C4-2B (cell line): ENCODE measurements at regions not wholly inside any gene's neighbourhood (a gene's known extent, or its start where the extent isn't known, plus 50 kb on each side); places are given as distances from the start of the nearest gene placed in this dataset.
A peak's percentile ranks its signal among the peaks of the same experiment; 100 is the strongest.

ENCODE experiments used
- ZFX ChIP-seq: fragments of 450-650 bp; IDR thresholded peaks from 2 replicates; pipeline ENCODE4 v1.6.1; 2017
- TF ChIP-seq, protein P1 (sequence below): fragments of 450-650 bp; conservative IDR thresholded peaks from 2 replicates; pipeline ENCODE4 v1.5.1; 2017; ENCODE audit warnings: mild to moderate bottlenecking

- TF ChIP-seq, protein P1, sequence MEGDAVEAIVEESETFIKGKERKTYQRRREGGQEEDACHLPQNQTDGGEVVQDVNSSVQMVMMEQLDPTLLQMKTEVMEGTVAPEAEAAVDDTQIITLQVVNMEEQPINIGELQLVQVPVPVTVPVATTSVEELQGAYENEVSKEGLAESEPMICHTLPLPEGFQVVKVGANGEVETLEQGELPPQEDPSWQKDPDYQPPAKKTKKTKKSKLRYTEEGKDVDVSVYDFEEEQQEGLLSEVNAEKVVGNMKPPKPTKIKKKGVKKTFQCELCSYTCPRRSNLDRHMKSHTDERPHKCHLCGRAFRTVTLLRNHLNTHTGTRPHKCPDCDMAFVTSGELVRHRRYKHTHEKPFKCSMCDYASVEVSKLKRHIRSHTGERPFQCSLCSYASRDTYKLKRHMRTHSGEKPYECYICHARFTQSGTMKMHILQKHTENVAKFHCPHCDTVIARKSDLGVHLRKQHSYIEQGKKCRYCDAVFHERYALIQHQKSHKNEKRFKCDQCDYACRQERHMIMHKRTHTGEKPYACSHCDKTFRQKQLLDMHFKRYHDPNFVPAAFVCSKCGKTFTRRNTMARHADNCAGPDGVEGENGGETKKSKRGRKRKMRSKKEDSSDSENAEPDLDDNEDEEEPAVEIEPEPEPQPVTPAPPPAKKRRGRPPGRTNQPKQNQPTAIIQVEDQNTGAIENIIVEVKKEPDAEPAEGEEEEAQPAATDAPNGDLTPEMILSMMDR: peak; percentile 94
- no peak for TF ChIP-seq ZFX
Observed at GRCh38 chr2:191521608-191522208, 156.2 kb upstream of the NABP1 start.
